ENCODE measurements at regions not wholly inside any gene's neighbourhood (a gene's known extent, or its start where the extent isn't known, plus 50 kb on each side); places are given as distances from the start of the nearest gene placed in this dataset.

- peaks cover 0 to 10% (median under 1%) of the 10 kb centered on the region in 4 donors for H3K4me1 ChIP-seq
- no peaks in the 10 kb centered on the region for H3K36me3 ChIP-seq
- H3K27me3 ChIP-seq: no peaks in the 10 kb centered on the region
- no peak overlapping the region for H3K27ac ChIP-seq (replicated peaks in 1 of 4)
- 76% methylated on average over 5 of the region's 5 CpGs for WGBS
- TF ChIP-seq POLR2A (IDR thresholded peaks at IDR 0.05; ENCODE audit: low read depth): no peak
- intact Hi-C loops (cut with DNase I): no loop called here
- no peaks in the 10 kb centered on the region for H3K9me3 ChIP-seq
- no peak for DNase-seq (ENCODE audit: extremely low spot score)
- no peak overlapping the region for H3K4me3 ChIP-seq
These were observed 124.8 kb upstream of the SLC1A3 start for GRCh38 chr5:36481454-36482120.

- Histone ChIP-seq H3K36me3 (no peaks in the 10 kb centered on the region), H3K4me3 (no peak overlapping the region), H3K27me3 (no peaks in the 10 kb centered on the region), H3K9me3 (no peaks in the 10 kb centered on the region), H3K4me1 (peaks cover 0 to 23% (median 5%) of the 10 kb centered on the region in 4 donors), H3K27ac (replicated peaks in 1 of 4) (no peak overlapping the region)
- intact Hi-C loops (cut with DNase I): no loop called here
- TF ChIP-seq POLR2A (IDR thresholded peaks at IDR 0.05; ENCODE audit: low read depth) (no peak), EP300 (IDR thresholded peaks at IDR 0.05) (no peak), CTCF (IDR thresholded peaks at IDR 0.05) (no peak), POLR2AphosphoS5 (IDR thresholded peaks at IDR 0.05) (no peak)
- DNase-seq (ENCODE audit: extremely low spot score): no peak
These were observed 123.6 kb upstream of the SLC1A3 start for GRCh38 chr5:36482812-36483211.

GRCh38 chr5:36489505-36489904, 116.9 kb upstream of the SLC1A3 start:
- no peak for TF ChIP-seq POLR2AphosphoS5 (IDR thresholded peaks at IDR 0.05)
- no peak for TF ChIP-seq EP300 (IDR thresholded peaks at IDR 0.05)
- H3K4me1 ChIP-seq: peaks cover 0 to 50% (median 22%) of the 10 kb centered on the region in 4 donors
- 97% methylated on average over 5 of the region's 5 CpGs for WGBS
- no peak for DNase-seq (ENCODE audit: extremely low spot score)
- intact Hi-C loops (cut with DNase I): no loop called here
- H3K9me3 ChIP-seq: no peaks in the 10 kb centered on the region
- no peaks in the 10 kb centered on the region for H3K36me3 ChIP-seq
- H3K27ac ChIP-seq (replicated peaks in 1 of 4): peak overlapping the region in 1 of 4 donors; percentile 61
- H3K4me3 ChIP-seq: no peak overlapping the region
- no peaks in the 10 kb centered on the region for H3K27me3 ChIP-seq

GRCh38 chr5:36491856-36492255, 114.5 kb upstream of the SLC1A3 start:
- H3K4me1 ChIP-seq: peaks cover 0 to 68% (median 40%) of the 10 kb centered on the region in 4 donors
- H3K27me3 ChIP-seq: no peaks in the 10 kb centered on the region
- no peak overlapping the region for H3K4me3 ChIP-seq
- no peaks in the 10 kb centered on the region for H3K9me3 ChIP-seq
- TF ChIP-seq POLR2A (IDR thresholded peaks at IDR 0.05; ENCODE audit: low read depth): no peak
- TF ChIP-seq EP300 (IDR thresholded peaks at IDR 0.05): no peak
- no peak for TF ChIP-seq CTCF (IDR thresholded peaks at IDR 0.05)
- TF ChIP-seq POLR2AphosphoS5 (IDR thresholded peaks at IDR 0.05): no peak
- intact Hi-C loops (cut with DNase I): no loop called here
- no peak for DNase-seq (ENCODE audit: extremely low spot score)
- peak overlapping the region in 1 of 4 donors; percentile 7 for H3K27ac ChIP-seq (replicated peaks in 1 of 4)
- H3K36me3 ChIP-seq: no peaks in the 10 kb centered on the region
- WGBS: 54% methylated on average over 7 of the region's 7 CpGs

GRCh38 chr5:36492984-36493654, 113.3 kb upstream of the SLC1A3 start:
- Histone ChIP-seq H3K36me3 (no peaks in the 10 kb centered on the region), H3K4me3 (no peak overlapping the region), H3K9me3 (no peaks in the 10 kb centered on the region), H3K27me3 (no peaks in the 10 kb centered on the region), H3K27ac (replicated peaks in 1 of 4) (no peak overlapping the region), H3K4me1 (peaks cover 0 to 55% (median 36%) of the 10 kb centered on the region in 4 donors)
- no peak for DNase-seq (ENCODE audit: extremely low spot score)
- intact Hi-C loops (cut with DNase I): no loop called here
- TF ChIP-seq POLR2A (IDR thresholded peaks at IDR 0.05; ENCODE audit: low read depth) (no peak), EP300 (IDR thresholded peaks at IDR 0.05) (no peak), CTCF (IDR thresholded peaks at IDR 0.05) (no peak), POLR2AphosphoS5 (IDR thresholded peaks at IDR 0.05) (no peak)
- 71% methylated on average over 2 of the region's 2 CpGs for WGBS

All from esophagus muscularis mucosa (tissue), 4 donors.